GM12891 (cell line): ENCODE measurements at regions not wholly inside any gene's neighbourhood (a gene's known extent, or its start where the extent isn't known, plus 50 kb on each side); places are given as distances from the start of the nearest gene placed in this dataset.

Source experiments
- POLR2A ChIP-seq: IDR thresholded peaks from 2 replicates; pipeline ENCODE4 v1.6.1; 2011; ENCODE audit warnings: low read depth, low read length, control low read depth
- POLR2AphosphoS5 ChIP-seq: IDR thresholded peaks from 2 replicates; pipeline ENCODE4 v1.6.1; 2011; ENCODE audit warnings: low read depth, low read length, control low read depth
- POU2F2 ChIP-seq: IDR thresholded peaks from 2 replicates; pipeline ENCODE4 v1.6.1; 2011; ENCODE audit warnings: low read depth, mild to moderate bottlenecking, control low read depth, low read length, moderate library complexity
- SPI1 ChIP-seq: IDR thresholded peaks from 2 replicates; pipeline ENCODE4 v1.6.1; 2011; ENCODE audit warnings: low read depth, low read length, control low read depth
- TAF1 ChIP-seq: IDR thresholded peaks from 2 replicates; pipeline ENCODE4 v1.6.1; 2011; ENCODE audit warnings: low read depth, low read length, control low read depth

GRCh38 chr9:22522206-22522740, 75.6 kb downstream of the DMRTA1 start:
- TF ChIP-seq TAF1 (no peak), POLR2A (no peak), POLR2AphosphoS5 (no peak), POU2F2 (no peak), SPI1 (no peak)
